ENCODE measurements at regions not wholly inside any gene's neighbourhood (a gene's known extent, or its start where the extent isn't known, plus 50 kb on each side); places are given as distances from the start of the nearest gene placed in this dataset.

- Histone ChIP-seq H3K9ac (ENCODE audit: low read length) (no peak overlapping the region), H3K27me3 (ENCODE audit: control insufficient read depth in 1 of 2, insufficient read depth in 2 of 2, low read length in 2 of 2) (no peaks in the 10 kb centered on the region), H3K36me3 (ENCODE audit: insufficient read depth, low read length) (no peaks in the 10 kb centered on the region), H3K27ac (ENCODE audit: low read depth, low read length) (no peak overlapping the region), H3K9me3 (ENCODE audit: low read length) (no peaks in the 10 kb centered on the region), H3K4me1 (ENCODE audit: insufficient read depth, low read length) (no peaks in the 10 kb centered on the region), H3K4me3 (ENCODE audit: low read depth in 1 of 2, low read length in 2 of 2) (no peak overlapping the region)
These were observed 532.1 kb downstream of the TBC1D22A start for GRCh38 chr22:47294576-47294975.

DNA sequence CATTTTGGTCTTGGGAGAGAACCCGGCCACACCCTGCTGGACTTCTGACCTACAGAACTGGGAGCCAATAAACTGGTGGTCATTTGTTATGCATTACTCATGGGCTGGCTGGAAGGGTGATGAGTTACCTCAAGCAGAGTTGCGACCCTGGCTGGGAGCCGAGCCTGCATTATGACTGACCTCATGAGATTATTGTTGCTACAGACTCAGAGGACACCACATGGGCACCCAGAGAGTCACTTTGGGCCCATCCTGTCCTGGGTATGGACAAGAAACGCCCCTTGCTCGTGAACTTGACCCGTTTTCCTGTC lies 531.7 kb downstream of the TBC1D22A start:
- no peak overlapping the region for H3K4me3 ChIP-seq (ENCODE audit: low read depth in 1 of 2, low read length in 2 of 2)

GRCh38 chr22:47293368-47294221 lies 531.1 kb downstream of the TBC1D22A start:
- no peak overlapping the region for H3K27ac ChIP-seq (ENCODE audit: low read depth, low read length)
- no peaks in the 10 kb centered on the region for H3K9me3 ChIP-seq (ENCODE audit: low read length)
- no peak overlapping the region for H3K4me3 ChIP-seq (ENCODE audit: low read depth in 1 of 2, low read length in 2 of 2)
- H3K27me3 ChIP-seq (ENCODE audit: control insufficient read depth in 1 of 2, insufficient read depth in 2 of 2, low read length in 2 of 2) = no peaks in the 10 kb centered on the region
- no peaks in the 10 kb centered on the region for H3K4me1 ChIP-seq (ENCODE audit: insufficient read depth, low read length)
- no peak overlapping the region for H3K9ac ChIP-seq (ENCODE audit: low read length)
- H3K36me3 ChIP-seq (ENCODE audit: insufficient read depth, low read length) = no peaks in the 10 kb centered on the region

More for the DNA sequence above, 531.7 kb downstream of the TBC1D22A start:
- H3K27me3 ChIP-seq (ENCODE audit: control insufficient read depth in 1 of 2, insufficient read depth in 2 of 2, low read length in 2 of 2) = no peaks in the 10 kb centered on the region
- H3K36me3 ChIP-seq (ENCODE audit: insufficient read depth, low read length) = no peaks in the 10 kb centered on the region
- no peaks in the 10 kb centered on the region for H3K9me3 ChIP-seq (ENCODE audit: low read length)
- H3K4me1 ChIP-seq (ENCODE audit: insufficient read depth, low read length) = no peaks in the 10 kb centered on the region
- no peak overlapping the region for H3K27ac ChIP-seq (ENCODE audit: low read depth, low read length)
- H3K9ac ChIP-seq (ENCODE audit: low read length) = no peak overlapping the region

GRCh38 chr22:47292546-47293320 lies 530.3 kb downstream of the TBC1D22A start:
- Histone ChIP-seq H3K36me3 (ENCODE audit: insufficient read depth, low read length) (no peaks in the 10 kb centered on the region), H3K9me3 (ENCODE audit: low read length) (no peaks in the 10 kb centered on the region), H3K4me3 (ENCODE audit: low read depth in 1 of 2, low read length in 2 of 2) (no peak overlapping the region), H3K27ac (ENCODE audit: low read depth, low read length) (no peak overlapping the region), H3K9ac (ENCODE audit: low read length) (no peak overlapping the region), H3K27me3 (ENCODE audit: control insufficient read depth in 1 of 2, insufficient read depth in 2 of 2, low read length in 2 of 2) (no peaks in the 10 kb centered on the region), H3K4me1 (ENCODE audit: insufficient read depth, low read length) (no peaks in the 10 kb centered on the region)

- H3K36me3 ChIP-seq (ENCODE audit: insufficient read depth, low read length) = no peaks in the 10 kb centered on the region
These were observed 529.4 kb downstream of the TBC1D22A start for GRCh38 chr22:47291565-47292495.

GRCh38 chr22:47290706-47291430 lies 528.4 kb downstream of the TBC1D22A start:
- H3K27ac ChIP-seq (ENCODE audit: low read depth, low read length) = no peak overlapping the region
- no peaks in the 10 kb centered on the region for H3K27me3 ChIP-seq (ENCODE audit: control insufficient read depth in 1 of 2, insufficient read depth in 2 of 2, low read length in 2 of 2)
- no peak overlapping the region for H3K4me3 ChIP-seq (ENCODE audit: low read depth in 1 of 2, low read length in 2 of 2)
- H3K4me1 ChIP-seq (ENCODE audit: insufficient read depth, low read length) = no peaks in the 10 kb centered on the region
- H3K36me3 ChIP-seq (ENCODE audit: insufficient read depth, low read length) = no peaks in the 10 kb centered on the region
- no peak overlapping the region for H3K9ac ChIP-seq (ENCODE audit: low read length)
- no peaks in the 10 kb centered on the region for H3K9me3 ChIP-seq (ENCODE audit: low read length)

More at GRCh38 chr22:47291565-47292495, 529.4 kb downstream of the TBC1D22A start:
- Histone ChIP-seq H3K27me3 (ENCODE audit: control insufficient read depth in 1 of 2, insufficient read depth in 2 of 2, low read length in 2 of 2) (no peaks in the 10 kb centered on the region), H3K4me3 (ENCODE audit: low read depth in 1 of 2, low read length in 2 of 2) (no peak overlapping the region), H3K4me1 (ENCODE audit: insufficient read depth, low read length) (no peaks in the 10 kb centered on the region), H3K9ac (ENCODE audit: low read length) (no peak overlapping the region), H3K27ac (ENCODE audit: low read depth, low read length) (no peak overlapping the region), H3K9me3 (ENCODE audit: low read length) (no peaks in the 10 kb centered on the region)

DNA sequence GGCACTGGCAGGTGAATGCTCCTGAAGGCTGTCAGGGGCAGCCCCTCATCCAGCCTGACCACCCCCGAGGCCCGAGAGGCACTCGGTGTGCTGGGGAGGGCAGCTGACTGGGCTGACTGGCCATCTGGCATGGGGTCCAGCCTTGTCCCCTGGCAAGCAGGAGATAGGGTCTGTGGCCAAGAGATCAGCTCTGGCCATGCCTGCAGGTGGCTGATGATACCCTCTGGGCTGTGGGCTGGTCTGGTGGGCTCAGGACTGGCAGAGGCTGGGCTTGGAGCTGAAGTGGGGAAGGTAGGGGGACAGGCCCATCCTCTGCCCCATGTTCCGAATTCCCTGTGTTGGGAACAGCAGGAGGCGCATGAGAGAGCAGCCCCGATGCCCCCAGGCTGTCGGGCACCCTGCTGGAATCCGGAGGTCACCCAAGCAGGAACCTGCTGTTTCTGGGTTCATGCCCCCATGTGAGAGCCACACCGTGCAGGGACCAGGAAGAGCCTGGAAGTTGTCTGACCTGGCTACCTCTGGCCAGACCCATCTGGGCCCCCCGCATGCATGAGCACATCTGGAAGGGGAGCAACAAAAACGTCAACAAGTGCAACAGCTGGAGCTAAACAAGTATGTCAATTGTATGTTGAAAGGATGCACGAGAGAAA lies 527.0 kb downstream of the TBC1D22A start:
- Histone ChIP-seq H3K9ac (ENCODE audit: low read length) (no peak overlapping the region), H3K27me3 (ENCODE audit: control insufficient read depth in 1 of 2, insufficient read depth in 2 of 2, low read length in 2 of 2) (no peaks in the 10 kb centered on the region), H3K4me3 (ENCODE audit: low read depth in 1 of 2, low read length in 2 of 2) (no peak overlapping the region), H3K27ac (ENCODE audit: low read depth, low read length) (no peak overlapping the region), H3K36me3 (ENCODE audit: insufficient read depth, low read length) (no peaks in the 10 kb centered on the region), H3K4me1 (ENCODE audit: insufficient read depth, low read length) (no peaks in the 10 kb centered on the region), H3K9me3 (ENCODE audit: low read length) (no peaks in the 10 kb centered on the region)

DNA sequence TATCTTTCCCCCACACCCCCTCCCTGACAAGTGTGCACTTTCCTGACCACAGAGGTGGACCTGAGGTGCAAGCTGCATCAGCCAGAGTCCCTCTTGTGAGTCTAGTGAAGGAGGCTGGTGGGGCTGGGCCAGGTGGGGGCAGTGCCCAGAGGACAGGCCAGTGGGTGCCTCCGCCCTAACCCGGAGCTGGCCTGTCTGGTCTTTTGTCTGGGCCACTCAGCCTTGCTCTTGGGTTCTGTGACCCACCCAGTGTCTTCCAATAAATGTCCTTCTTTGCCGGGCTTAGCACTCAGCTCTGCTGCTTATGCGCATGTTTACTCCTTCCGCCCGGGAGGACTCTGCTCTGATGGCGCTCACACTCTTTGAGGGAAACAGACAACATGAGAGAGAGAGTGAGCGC lies 526.2 kb downstream of the TBC1D22A start:
- no peaks in the 10 kb centered on the region for H3K27me3 ChIP-seq (ENCODE audit: control insufficient read depth in 1 of 2, insufficient read depth in 2 of 2, low read length in 2 of 2)
- H3K36me3 ChIP-seq (ENCODE audit: insufficient read depth, low read length) = no peaks in the 10 kb centered on the region
- H3K4me3 ChIP-seq (ENCODE audit: low read depth in 1 of 2, low read length in 2 of 2) = no peak overlapping the region

GRCh38 chr22:47287516-47287915 lies 525.1 kb downstream of the TBC1D22A start:
- Histone ChIP-seq H3K27me3 (ENCODE audit: control insufficient read depth in 1 of 2, insufficient read depth in 2 of 2, low read length in 2 of 2) (no peaks in the 10 kb centered on the region), H3K9ac (ENCODE audit: low read length) (no peak overlapping the region), H3K36me3 (ENCODE audit: insufficient read depth, low read length) (no peaks in the 10 kb centered on the region), H3K4me1 (ENCODE audit: insufficient read depth, low read length) (no peaks in the 10 kb centered on the region), H3K27ac (ENCODE audit: low read depth, low read length) (no peak overlapping the region), H3K4me3 (ENCODE audit: low read depth in 1 of 2, low read length in 2 of 2) (no peak overlapping the region), H3K9me3 (ENCODE audit: low read length) (no peaks in the 10 kb centered on the region)

More for the DNA sequence above, 526.2 kb downstream of the TBC1D22A start:
- Histone ChIP-seq H3K27ac (ENCODE audit: low read depth, low read length) (no peak overlapping the region), H3K9ac (ENCODE audit: low read length) (no peak overlapping the region), H3K4me1 (ENCODE audit: insufficient read depth, low read length) (no peaks in the 10 kb centered on the region), H3K9me3 (ENCODE audit: low read length) (no peaks in the 10 kb centered on the region)

- no peaks in the 10 kb centered on the region for H3K4me1 ChIP-seq (ENCODE audit: insufficient read depth, low read length)
- H3K36me3 ChIP-seq (ENCODE audit: insufficient read depth, low read length) = no peaks in the 10 kb centered on the region
- no peak overlapping the region for H3K9ac ChIP-seq (ENCODE audit: low read length)
- H3K9me3 ChIP-seq (ENCODE audit: low read length) = no peaks in the 10 kb centered on the region
- H3K27ac ChIP-seq (ENCODE audit: low read depth, low read length) = no peak overlapping the region
- no peak overlapping the region for H3K4me3 ChIP-seq (ENCODE audit: low read depth in 1 of 2, low read length in 2 of 2)
- H3K27me3 ChIP-seq (ENCODE audit: control insufficient read depth in 1 of 2, insufficient read depth in 2 of 2, low read length in 2 of 2) = no peaks in the 10 kb centered on the region
These were observed 524.1 kb downstream of the TBC1D22A start for GRCh38 chr22:47286590-47286989.
